ENCODE measurements at regions not wholly inside any gene's neighbourhood (a gene's known extent, or its start where the extent isn't known, plus 50 kb on each side); places are given as distances from the start of the nearest gene placed in this dataset.

GRCh38 chrX:100512471-100512870, 72.3 kb upstream of the TNMD start:
- TF ChIP-seq CTCF (IDR thresholded peaks at IDR 0.05; ENCODE audit: low read depth, low read length, missing control alignments) = peak; percentile 49
- H3K4me3 ChIP-seq (ENCODE audit: low read depth, low read length) = no peak overlapping the region
- in situ Hi-C loops (cut with HindIII; ENCODE audit: low sequenced_read_pairs) = no loop called here
- peak; percentile 2 for DNase-seq (ENCODE audit: low read depth)

GRCh38 chrX:100494646-100495370, 84.7 kb upstream of the PCDH19 start:
- TF ChIP-seq CTCF (IDR thresholded peaks at IDR 0.05; ENCODE audit: low read depth, low read length, missing control alignments) = no peak
- H3K4me3 ChIP-seq (ENCODE audit: low read depth, low read length) = no peak overlapping the region
- in situ Hi-C loops (cut with HindIII; ENCODE audit: low sequenced_read_pairs) = no loop called here
- no peak for DNase-seq (ENCODE audit: low read depth)

GRCh38 chrX:100491174-100491573, 81.1 kb upstream of the PCDH19 start:
- no peak for DNase-seq (ENCODE audit: low read depth)
- no peak for TF ChIP-seq CTCF (IDR thresholded peaks at IDR 0.05; ENCODE audit: low read depth, low read length, missing control alignments)
- no peak overlapping the region for H3K4me3 ChIP-seq (ENCODE audit: low read depth, low read length)
- in situ Hi-C loops (cut with HindIII; ENCODE audit: low sequenced_read_pairs) = no loop called here

GRCh38 chrX:100487795-100488194, 77.7 kb upstream of the PCDH19 start:
- no peak for DNase-seq (ENCODE audit: low read depth)
- in situ Hi-C loops (cut with HindIII; ENCODE audit: low sequenced_read_pairs) = no loop called here
- no peak overlapping the region for H3K4me3 ChIP-seq (ENCODE audit: low read depth, low read length)
- TF ChIP-seq CTCF (IDR thresholded peaks at IDR 0.05; ENCODE audit: low read depth, low read length, missing control alignments) = no peak

- no peak for TF ChIP-seq CTCF (IDR thresholded peaks at IDR 0.05; ENCODE audit: low read depth, low read length, missing control alignments)
- no peak overlapping the region for H3K4me3 ChIP-seq (ENCODE audit: low read depth, low read length)
- in situ Hi-C loops (cut with HindIII; ENCODE audit: low sequenced_read_pairs) = no loop called here
- DNase-seq (ENCODE audit: low read depth) = no peak
Observed at GRCh38 chrX:100484971-100485370, 74.9 kb upstream of the PCDH19 start.

GRCh38 chrX:100479329-100479728, 69.3 kb upstream of the PCDH19 start:
- H3K4me3 ChIP-seq (ENCODE audit: low read depth, low read length) = no peak overlapping the region
- TF ChIP-seq CTCF (IDR thresholded peaks at IDR 0.05; ENCODE audit: low read depth, low read length, missing control alignments) = no peak
- DNase-seq (ENCODE audit: low read depth) = no peak
- in situ Hi-C loops (cut with HindIII; ENCODE audit: low sequenced_read_pairs) = no loop called here
